PC-3 (cell line): ENCODE measurements at regions not wholly inside any gene's neighbourhood (a gene's known extent, or its start where the extent isn't known, plus 50 kb on each side); places are given as distances from the start of the nearest gene placed in this dataset.

ENCODE experiments used
- ATAC-seq: fragments of 200-7000 bp; cut with Tn5 transposase; 2 replicates; pipeline ENCODE4 v1.9.1; 2020; ENCODE audit warnings: mild to moderate bottlenecking, moderate library complexity
- BruUV-seq: library from RNA; stranded (reverse); fragments of 400-500 nt; replicated peaks from 2 replicates; lab custom pipeline; 2021; lab: Mats Ljungman, UMichigan
- CTCF ChIA-PET: fragments of 300-600 bp; sonication (Branson Sonifier 250); formaldehyde crosslinking; loops from one replicate; lab custom pipeline; 2022; ENCODE audit warnings: antibody characterized with exemption; lab: Charles Lee
- POLR2A ChIA-PET: fragments of 300-600 bp; sonication (Branson Sonifier 250); formaldehyde crosslinking; loops from one replicate; lab custom pipeline; 2022; ENCODE audit warnings: antibody characterized with exemption; ENCODE audit not compliant: unreplicated experiment; lab: Charles Lee
- DNase-seq: peaks from one replicate; pipeline ENCODE4 v3.0.0-alpha.2; 2015
- H2AFZ ChIP-seq: fragments of 300-600 bp; sonication (generic); 2 replicates; pipeline ENCODE4 v1.6.0; 2016; ENCODE audit warnings: antibody characterized with exemption, low read length
- H3F3A ChIP-seq: fragments of 300-600 bp; sonication (generic); one replicate; pipeline ENCODE4 v1.6.0; 2017; ENCODE audit warnings: antibody characterized with exemption, low read length, control low read depth, mild to moderate bottlenecking; ENCODE audit not compliant: unreplicated experiment
- H3K27ac ChIP-seq: fragments of 300-600 bp; sonication (generic); 2 replicates; pipeline ENCODE4 v1.5.1; 2016; ENCODE audit warnings: mild to moderate bottlenecking, low read length
- H3K27me3 ChIP-seq: fragments of 300-600 bp; sonication (generic); 2 replicates; pipeline ENCODE4 v1.6.1; 2016; ENCODE audit warnings: low read length, mixed read lengths
- H3K36me3 ChIP-seq: fragments of 300-600 bp; sonication (generic); 2 replicates; pipeline ENCODE4 v1.6.1; 2016; ENCODE audit warnings: low read depth, mixed run types, low read length, mixed read lengths
- H3K4me1 ChIP-seq: fragments of 300-600 bp; sonication (generic); 2 replicates; pipeline ENCODE4 v1.5.1; 2016; ENCODE audit warnings: low read length; ENCODE audit not compliant: insufficient read depth
- H3K4me2 ChIP-seq: fragments of 300-600 bp; sonication (generic); 2 replicates; pipeline ENCODE4 v1.6.0; 2016; ENCODE audit warnings: low read length
- H3K4me3 ChIP-seq: fragments of 300-600 bp; sonication (generic); 2 replicates; pipeline ENCODE4 v1.5.1; 2016; ENCODE audit warnings: mild to moderate bottlenecking, low read length, mixed read lengths
- H3K79me2 ChIP-seq: fragments of 300-600 bp; sonication (generic); 2 replicates; pipeline ENCODE4 v1.6.1; 2017; ENCODE audit warnings: low read length, mixed read lengths
- H3K9ac ChIP-seq: fragments of 300-600 bp; sonication (generic); 2 replicates; pipeline ENCODE4 v1.6.0; 2016; ENCODE audit warnings: mild to moderate bottlenecking, low read length
- H3K9me2 ChIP-seq: fragments of 300-600 bp; sonication (generic); replicated peaks from 2 replicates; pipeline ENCODE4 v1.6.1; 2016; ENCODE audit warnings: mixed run types, low read length, mixed read lengths
- H3K9me3 ChIP-seq: fragments of 300-600 bp; sonication (generic); 2 replicates; pipeline ENCODE4 v1.6.1; 2016; ENCODE audit warnings: low read length, mixed read lengths
- H4K20me1 ChIP-seq: fragments of 300-600 bp; sonication (generic); 2 replicates; pipeline ENCODE4 v1.6.1; 2016; ENCODE audit warnings: low read length, mixed read lengths
- EZH2 ChIP-seq: fragments of 300-600 bp; sonication (generic); IDR thresholded peaks from one replicate; pipeline ENCODE4 v1.6.1; 2017; ENCODE audit warnings: antibody characterized with exemption, mild to moderate bottlenecking, low read length; ENCODE audit not compliant: unreplicated experiment
- EZH2phosphoT487 ChIP-seq: fragments of 300-600 bp; sonication (generic); IDR thresholded peaks from 2 replicates; pipeline ENCODE4 v1.6.1; 2018; ENCODE audit warnings: mild to moderate bottlenecking, antibody characterized with exemption, low read length, borderline replicate concordance
- intact Hi-C: fragments of 100-400 bp; cut with micrococcal nuclease; formaldehyde crosslinking; loops from 2 replicates; pipeline ENCODE4 v1.9.0; 2023
- TF ChIP-seq, protein P1 (sequence below): fragments of 300-600 bp; sonication (generic); conservative IDR thresholded peaks from 2 replicates; pipeline ENCODE4 v1.5.1; 2017; ENCODE audit warnings: antibody characterized with exemption, low read depth, mild to moderate bottlenecking, low read length

DNA sequence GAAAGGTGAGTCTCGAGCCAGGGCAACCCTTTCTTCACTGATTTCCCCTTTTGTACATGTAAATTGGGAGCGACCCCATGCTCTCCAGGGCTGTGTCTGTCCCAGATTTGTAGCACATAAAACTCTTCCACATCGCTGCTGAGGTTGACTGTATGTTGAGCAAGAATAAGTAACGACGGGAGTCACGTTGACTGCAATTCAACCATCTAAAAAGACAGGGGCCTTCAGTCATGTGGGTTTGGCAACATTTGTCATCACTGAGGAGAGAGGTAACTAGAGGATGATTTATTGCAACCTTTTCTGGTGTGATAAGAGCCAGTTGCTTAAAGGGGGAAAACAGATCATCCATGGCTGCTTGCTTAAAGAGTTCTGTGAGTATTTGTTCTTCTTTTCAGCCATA lies 159.4 kb upstream of the SULF2 start:
- CTCF ChIA-PET, result no interaction called here
- no peak overlapping the region for H2AFZ ChIP-seq
- H3K79me2 ChIP-seq, result no peaks in the 10 kb centered on the region
- DNase-seq, result no peak
- no TSS peak for BruUV-seq
- H4K20me1 ChIP-seq, result no peaks in the 10 kb centered on the region
- no peak overlapping the region for H3K9ac ChIP-seq
- TF ChIP-seq EZH2phosphoT487 (no peak), EZH2 (no peak)
- TF ChIP-seq, protein P1, sequence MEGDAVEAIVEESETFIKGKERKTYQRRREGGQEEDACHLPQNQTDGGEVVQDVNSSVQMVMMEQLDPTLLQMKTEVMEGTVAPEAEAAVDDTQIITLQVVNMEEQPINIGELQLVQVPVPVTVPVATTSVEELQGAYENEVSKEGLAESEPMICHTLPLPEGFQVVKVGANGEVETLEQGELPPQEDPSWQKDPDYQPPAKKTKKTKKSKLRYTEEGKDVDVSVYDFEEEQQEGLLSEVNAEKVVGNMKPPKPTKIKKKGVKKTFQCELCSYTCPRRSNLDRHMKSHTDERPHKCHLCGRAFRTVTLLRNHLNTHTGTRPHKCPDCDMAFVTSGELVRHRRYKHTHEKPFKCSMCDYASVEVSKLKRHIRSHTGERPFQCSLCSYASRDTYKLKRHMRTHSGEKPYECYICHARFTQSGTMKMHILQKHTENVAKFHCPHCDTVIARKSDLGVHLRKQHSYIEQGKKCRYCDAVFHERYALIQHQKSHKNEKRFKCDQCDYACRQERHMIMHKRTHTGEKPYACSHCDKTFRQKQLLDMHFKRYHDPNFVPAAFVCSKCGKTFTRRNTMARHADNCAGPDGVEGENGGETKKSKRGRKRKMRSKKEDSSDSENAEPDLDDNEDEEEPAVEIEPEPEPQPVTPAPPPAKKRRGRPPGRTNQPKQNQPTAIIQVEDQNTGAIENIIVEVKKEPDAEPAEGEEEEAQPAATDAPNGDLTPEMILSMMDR, result no peak
- H3K4me1 ChIP-seq, result peaks cover 13% of the 10 kb centered on the region
- H3K9me2 ChIP-seq, result no peaks in the 10 kb centered on the region
- no peak overlapping the region for H3K4me3 ChIP-seq
- no peak overlapping the region for H3K4me2 ChIP-seq
- POLR2A ChIA-PET, result interaction anchor here (0.7 kb wide), 1 partner anchor 96 kb away, joined by 3 read pairs; no protein-coding TSS in a partner anchor
- ATAC-seq, result no peak
- no peak overlapping the region for H3K27ac ChIP-seq
- no peaks in the 10 kb centered on the region for H3K36me3 ChIP-seq
- H3F3A ChIP-seq, result no peaks in the 10 kb centered on the region
- intact Hi-C loops, result no loop called here
- H3K27me3 ChIP-seq, result no peaks in the 10 kb centered on the region
- H3K9me3 ChIP-seq, result no peaks in the 10 kb centered on the region

DNA sequence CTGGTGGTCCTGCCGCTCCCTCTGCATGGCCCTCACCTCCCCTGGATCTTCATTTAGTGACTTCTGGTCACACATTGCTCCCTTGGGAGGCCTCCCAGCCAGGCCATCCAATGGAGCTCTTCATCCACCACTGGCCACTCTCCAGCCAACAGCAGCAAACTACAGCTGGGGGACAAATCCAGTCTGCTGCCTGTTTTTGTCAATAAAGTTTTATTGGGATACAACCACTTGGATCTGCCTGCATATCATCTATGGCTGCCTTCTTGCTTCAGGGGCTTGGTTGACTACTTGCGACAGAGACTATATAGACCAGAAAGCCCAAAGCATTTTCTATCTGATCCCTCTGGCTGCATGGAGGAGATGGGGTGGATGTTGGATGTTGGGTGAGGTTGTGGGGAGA lies 156.6 kb upstream of the SULF2 start:
- Histone ChIP-seq H3K4me2 (no peak overlapping the region), H3K9ac (no peak overlapping the region), H3K9me2 (no peaks in the 10 kb centered on the region), H4K20me1 (no peaks in the 10 kb centered on the region), H3K27ac (no peak overlapping the region), H3K4me3 (no peak overlapping the region), H2AFZ (no peak overlapping the region), H3K27me3 (no peaks in the 10 kb centered on the region), H3F3A (no peaks in the 10 kb centered on the region), H3K79me2 (no peaks in the 10 kb centered on the region), H3K9me3 (no peaks in the 10 kb centered on the region), H3K4me1 (no peaks in the 10 kb centered on the region), H3K36me3 (no peaks in the 10 kb centered on the region)
- intact Hi-C loops, result no loop called here
- no TSS peak for BruUV-seq
- TF ChIP-seq, protein P1, result no peak
- TF ChIP-seq EZH2 (no peak), EZH2phosphoT487 (no peak)
- ChIA-PET CTCF (no interaction called here), POLR2A (no interaction called here)
- DNase-seq (no peak), ATAC-seq (no peak)

DNA sequence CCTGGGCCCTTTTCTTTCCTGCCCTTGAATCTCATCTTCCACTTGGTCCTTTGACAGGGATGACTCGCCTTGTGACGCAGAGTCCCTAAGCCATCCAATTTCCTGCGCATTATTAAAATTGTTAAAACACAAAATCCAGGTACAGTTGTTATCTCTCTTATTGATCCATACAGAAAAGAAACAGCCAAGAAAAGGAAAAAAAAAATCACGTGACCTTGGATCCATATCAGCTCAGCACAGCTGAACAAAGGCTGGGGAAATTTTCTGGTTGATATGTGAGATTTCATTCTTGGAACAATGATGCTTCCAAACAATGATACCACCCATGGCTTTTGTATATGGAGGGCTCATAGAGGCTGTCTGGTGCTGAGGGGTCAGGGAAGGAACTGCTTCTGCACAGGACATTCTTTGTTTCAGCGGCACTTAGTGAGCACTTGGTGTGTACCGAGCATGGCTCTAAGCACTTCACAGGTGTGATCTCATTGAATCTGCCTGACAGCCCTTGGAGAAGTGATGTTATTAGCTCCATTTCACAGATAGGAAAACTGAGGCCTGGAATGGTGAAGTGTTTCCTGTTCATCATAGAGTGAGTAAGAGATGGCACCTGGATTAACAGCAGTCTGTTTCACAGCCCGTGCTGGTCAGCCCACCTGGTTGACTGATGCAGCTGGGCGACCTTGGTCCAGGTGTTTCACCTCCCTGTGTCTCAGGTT lies 155.0 kb upstream of the SULF2 start:
- Histone ChIP-seq H3K36me3 (no peaks in the 10 kb centered on the region), H3K4me2 (no peak overlapping the region), H3F3A (no peaks in the 10 kb centered on the region), H3K9me2 (no peaks in the 10 kb centered on the region), H3K9ac (no peak overlapping the region), H3K27ac (no peak overlapping the region), H3K27me3 (no peaks in the 10 kb centered on the region), H3K4me3 (no peak overlapping the region), H3K9me3 (no peaks in the 10 kb centered on the region), H3K4me1 (peaks cover 12% of the 10 kb centered on the region), H3K79me2 (no peaks in the 10 kb centered on the region), H4K20me1 (no peaks in the 10 kb centered on the region), H2AFZ (no peak overlapping the region)
- ChIA-PET POLR2A (no interaction called here), CTCF (no interaction called here)
- no TSS peak for BruUV-seq
- ATAC-seq (no peak), DNase-seq (no peak)
- intact Hi-C loops, result no loop called here
- TF ChIP-seq EZH2phosphoT487 (no peak), EZH2 (no peak)
- TF ChIP-seq, protein P1, result no peak
